ENCODE measurements at regions not wholly inside any gene's neighbourhood (a gene's known extent, or its start where the extent isn't known, plus 50 kb on each side); places are given as distances from the start of the nearest gene placed in this dataset.
A peak's percentile ranks its signal among the peaks of the same experiment; 100 is the strongest.
"Not testable (repeated sequence)": the region's sequence is repeated elsewhere in the genome, so short reads cannot be mapped to it uniquely, and the experiment has no call there.

GRCh38 chr3:158882445-158882844, 80.6 kb downstream of the MFSD1 start:
- no peak for DNase-seq (ENCODE audit: low read depth)

GRCh38 chr3:158896729-158897128, 94.9 kb downstream of the MFSD1 start:
- no peak for DNase-seq (ENCODE audit: low read depth)

- no peak for DNase-seq (ENCODE audit: low read depth)
Measured at GRCh38 chr3:158906749-158907148, 104.9 kb downstream of the MFSD1 start.

GRCh38 chr3:158908187-158908734, 106.4 kb downstream of the MFSD1 start:
- DNase-seq (ENCODE audit: low read depth): no peak

GRCh38 chr3:158909870-158910269, 108.0 kb downstream of the MFSD1 start:
- DNase-seq (ENCODE audit: low read depth): no peak

- DNase-seq (ENCODE audit: low read depth): no peak
Measured at GRCh38 chr3:158911586-158911985, 109.7 kb downstream of the MFSD1 start.

GRCh38 chr3:158912188-158912587, 110.3 kb downstream of the MFSD1 start:
- DNase-seq (ENCODE audit: low read depth): no peak

- DNase-seq (ENCODE audit: low read depth): no peak
Measured at GRCh38 chr3:158912621-158913020, 110.8 kb downstream of the MFSD1 start.

- no peak for DNase-seq (ENCODE audit: low read depth)
Measured at GRCh38 chr3:158916111-158916510, 114.3 kb downstream of the MFSD1 start.

- peak; percentile 57 for DNase-seq (ENCODE audit: low read depth)
Measured at GRCh38 chr3:158918008-158918407, 116.2 kb downstream of the MFSD1 start.

- DNase-seq (ENCODE audit: low read depth): no peak
Measured at GRCh38 chr3:158918451-158918850, 116.6 kb downstream of the MFSD1 start.

- DNase-seq (ENCODE audit: low read depth): no peak
Measured at GRCh38 chr3:158920371-158920770, 118.5 kb downstream of the MFSD1 start.

- DNase-seq (ENCODE audit: low read depth): no peak
Measured at GRCh38 chr3:158925021-158925420, 123.2 kb downstream of the MFSD1 start.

GRCh38 chr3:158925828-158926494, 124.1 kb downstream of the MFSD1 start:
- no peak for DNase-seq (ENCODE audit: low read depth)

- no peak for DNase-seq (ENCODE audit: low read depth)
Measured at GRCh38 chr3:158935846-158936245, 134.0 kb downstream of the MFSD1 start.

- no peak for DNase-seq (ENCODE audit: low read depth)
Measured at GRCh38 chr3:158936530-158937113, 134.8 kb downstream of the MFSD1 start.

- DNase-seq (ENCODE audit: low read depth): no peak
Measured at GRCh38 chr3:158950178-158950901, 148.5 kb downstream of the MFSD1 start.

GRCh38 chr3:158953131-158953530, 151.3 kb downstream of the MFSD1 start:
- no peak for DNase-seq (ENCODE audit: low read depth)

- DNase-seq (ENCODE audit: low read depth): no peak
Measured at GRCh38 chr3:158954420-158954819, 152.6 kb downstream of the MFSD1 start.

- DNase-seq (ENCODE audit: low read depth): not testable (repeated sequence)
Measured at GRCh38 chr3:158957777-158958176, 155.9 kb downstream of the MFSD1 start.

- no peak for DNase-seq (ENCODE audit: low read depth)
Measured at GRCh38 chr3:158958873-158959272, 157.0 kb downstream of the MFSD1 start.

- no peak for DNase-seq (ENCODE audit: low read depth)
Measured at GRCh38 chr3:158961471-158961870, 159.6 kb downstream of the MFSD1 start.

GRCh38 chr3:158961911-158962310, 160.1 kb downstream of the MFSD1 start:
- DNase-seq (ENCODE audit: low read depth): no peak

Data from non-pigmented ciliary epithelial cell (primary cell).